Left kidney (tissue), 1 donor: ENCODE measurements at regions not wholly inside any gene's neighbourhood (a gene's known extent, or its start where the extent isn't known, plus 50 kb on each side); places are given as distances from the start of the nearest gene placed in this dataset.

ENCODE experiments used
- DNase-seq: peaks from one replicate; pipeline ENCODE4 v3.0.0-alpha.2; 2013

DNA sequence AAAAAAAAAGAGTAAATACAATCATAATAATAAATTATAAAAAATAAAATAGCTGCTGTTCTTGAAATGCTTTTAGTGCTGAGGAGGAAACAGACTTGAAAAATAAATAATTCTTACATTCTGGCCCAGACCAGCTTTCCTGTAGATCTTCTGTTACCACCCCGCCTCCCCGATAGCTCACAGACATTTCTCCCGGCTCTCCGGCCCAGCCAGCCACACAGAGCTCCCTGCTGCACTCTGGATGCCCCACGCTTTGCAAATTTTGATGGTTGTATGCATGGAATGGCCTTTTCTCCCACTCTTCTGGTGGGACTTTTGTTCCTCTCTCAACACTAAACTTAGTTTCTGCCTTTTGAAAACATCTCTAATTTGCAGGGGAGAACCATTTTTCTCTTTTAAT, 249.3 kb downstream of the ATP23 start:
- DNase-seq = no peak

DNA sequence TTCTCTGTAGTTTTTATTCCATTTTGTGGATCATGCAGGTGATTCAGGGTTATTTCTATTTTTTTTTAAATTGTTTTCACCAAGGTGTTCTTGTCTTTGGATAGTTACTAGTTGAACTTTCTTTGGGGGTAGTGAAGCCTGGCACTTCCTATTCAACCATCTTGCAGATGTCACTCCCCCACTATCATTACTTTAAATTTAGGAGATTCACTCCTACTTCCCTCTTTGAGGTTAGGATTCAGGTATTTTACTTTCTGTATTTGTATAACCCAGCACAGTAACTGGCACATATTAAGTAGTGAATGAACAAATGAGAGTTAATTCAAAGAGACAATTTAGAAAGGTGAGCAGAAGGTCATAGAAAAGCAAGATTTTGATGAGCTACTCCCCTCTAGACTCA, 255.6 kb downstream of the ATP23 start:
- DNase-seq = no peak

DNA sequence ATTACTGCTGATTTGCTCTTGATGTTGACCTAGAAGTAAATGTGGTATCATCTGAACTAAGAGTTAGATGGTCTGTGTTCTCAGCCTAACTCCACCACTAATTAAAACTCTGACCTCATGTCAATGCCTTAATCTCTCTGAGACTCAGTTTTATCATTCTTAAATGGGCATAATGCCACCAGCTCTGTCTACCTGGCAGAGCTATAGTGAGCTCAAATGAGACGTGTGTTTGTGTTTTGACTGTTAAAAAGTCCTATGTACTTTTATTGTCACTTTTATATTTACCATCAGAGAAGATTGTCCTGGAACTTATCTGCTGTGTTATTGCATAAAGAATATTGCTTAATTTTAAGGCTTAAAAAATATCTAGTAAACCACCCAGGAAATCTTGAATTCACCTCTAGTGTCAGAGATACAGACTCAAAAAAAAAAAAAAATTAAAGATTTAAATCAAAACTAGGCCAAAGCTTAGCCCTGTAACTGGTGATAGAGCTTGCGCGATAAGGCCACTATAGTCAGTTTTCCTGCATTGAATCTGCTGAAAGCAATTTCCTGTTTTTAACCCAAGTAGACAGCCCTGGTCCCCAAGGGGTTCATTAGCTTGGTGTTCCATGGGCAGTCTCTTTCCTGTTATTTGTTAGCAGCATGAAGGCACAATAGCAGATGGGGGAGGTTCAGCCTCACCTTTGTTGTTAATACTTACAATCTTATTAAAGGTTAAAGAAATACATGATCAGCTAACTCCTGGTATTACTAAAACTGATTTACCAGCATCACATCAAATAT, 261.8 kb downstream of the ATP23 start:
- DNase-seq = no peak

DNA sequence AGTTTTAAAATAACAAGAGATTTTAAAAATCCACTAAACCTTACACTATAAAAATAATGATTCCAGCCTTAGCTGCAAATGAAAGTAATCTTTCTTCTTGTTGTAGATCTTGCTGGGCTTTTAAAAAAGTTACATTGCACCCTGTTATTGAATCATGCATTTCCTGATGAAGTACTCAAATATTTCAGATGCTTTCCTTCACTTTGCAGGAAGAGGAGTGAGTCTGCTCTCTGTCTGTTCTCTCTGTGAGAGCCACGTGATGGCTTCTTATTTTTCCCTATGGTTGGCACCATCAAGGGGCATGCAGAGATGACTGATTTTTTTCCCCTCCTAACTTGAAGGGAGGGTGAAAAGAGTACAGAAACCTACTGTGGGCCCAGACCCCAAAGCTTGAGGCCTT, 262.7 kb downstream of the ATP23 start:
- no peak for DNase-seq

DNA sequence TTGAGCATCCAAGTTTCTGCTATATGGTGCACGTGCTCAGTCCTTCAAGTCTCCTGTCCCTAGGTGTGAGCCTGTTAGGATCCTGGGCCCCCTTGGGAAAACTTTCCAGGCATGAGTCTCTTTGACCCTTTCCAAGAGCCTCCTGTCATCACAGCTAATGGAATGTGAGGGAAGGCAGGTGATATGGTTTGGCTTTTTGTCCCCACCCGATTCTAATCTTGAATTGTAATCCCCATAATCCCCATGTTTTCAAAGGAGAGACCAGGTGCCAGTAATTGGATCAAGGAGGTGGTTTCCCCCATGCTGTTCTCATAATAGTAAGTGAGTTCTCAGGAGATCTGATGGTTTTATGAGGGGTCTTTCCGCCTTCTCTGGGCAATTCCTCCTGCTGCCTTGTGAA, 265.5 kb downstream of the ATP23 start:
- no peak for DNase-seq

DNA sequence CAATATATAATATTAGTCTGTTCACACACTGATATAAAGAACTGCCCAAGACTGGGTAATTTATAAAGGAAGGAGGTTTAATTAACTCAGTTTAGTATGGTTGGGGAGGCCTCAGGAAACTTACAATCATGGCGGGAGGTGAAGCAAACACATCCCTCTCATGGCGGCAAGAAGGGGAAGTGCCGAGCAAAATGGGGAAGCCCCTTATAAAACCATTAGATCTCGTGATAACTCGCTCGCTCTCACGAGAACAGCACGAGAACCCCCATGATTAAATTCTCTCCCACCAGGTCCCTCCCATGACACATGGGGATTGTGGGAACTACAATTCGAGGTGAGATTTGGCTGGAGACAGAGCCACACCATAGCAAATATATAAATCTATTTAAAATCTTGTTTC, 269.8 kb downstream of the ATP23 start:
- DNase-seq = no peak

DNA sequence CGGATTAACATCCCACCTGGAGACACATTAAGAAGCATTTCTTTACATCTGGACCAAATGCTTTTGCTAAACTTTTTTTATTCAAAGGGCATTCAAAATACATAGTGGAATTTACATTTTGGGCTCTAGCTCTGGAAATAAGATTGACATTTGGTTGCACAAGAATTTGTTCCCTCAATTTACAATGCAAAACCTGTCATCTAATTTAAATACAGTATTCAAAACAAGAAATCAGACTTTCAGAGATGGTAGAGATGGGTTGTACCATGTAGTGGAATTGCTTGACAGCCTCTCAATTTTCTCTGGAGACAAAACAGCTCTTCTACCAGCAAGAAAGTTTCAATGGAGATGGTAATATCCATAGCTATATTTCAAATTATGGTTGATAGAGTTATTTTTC, 275.8 kb downstream of the ATP23 start:
- DNase-seq = no peak

DNA sequence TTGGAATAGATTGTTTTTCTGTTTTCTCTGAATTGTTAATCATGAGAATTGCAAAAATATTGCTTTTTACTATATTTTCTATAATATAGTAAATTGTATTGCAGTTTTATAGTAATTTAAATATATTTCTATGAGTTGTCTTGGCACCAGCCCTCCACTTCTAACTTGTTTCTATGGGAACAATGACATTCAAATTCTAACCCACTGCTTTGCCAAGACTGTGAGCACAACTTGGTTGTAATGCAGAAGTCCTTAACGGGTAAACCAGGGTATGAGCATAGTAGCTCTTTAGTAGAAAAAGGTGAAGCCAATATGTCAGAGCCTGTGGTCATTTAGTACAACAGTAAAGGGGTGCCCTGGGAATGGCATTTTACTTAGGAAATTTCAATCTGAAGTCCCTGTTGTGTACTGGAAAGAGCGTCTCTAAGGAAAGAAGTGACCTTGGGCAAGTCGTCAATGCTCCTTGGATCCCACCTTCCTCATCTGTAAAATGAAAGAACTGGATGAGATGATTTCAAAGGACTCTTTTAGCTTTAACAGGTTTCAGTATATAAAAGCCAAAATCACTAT, 283.3 kb downstream of the ATP23 start:
- no peak for DNase-seq

DNA sequence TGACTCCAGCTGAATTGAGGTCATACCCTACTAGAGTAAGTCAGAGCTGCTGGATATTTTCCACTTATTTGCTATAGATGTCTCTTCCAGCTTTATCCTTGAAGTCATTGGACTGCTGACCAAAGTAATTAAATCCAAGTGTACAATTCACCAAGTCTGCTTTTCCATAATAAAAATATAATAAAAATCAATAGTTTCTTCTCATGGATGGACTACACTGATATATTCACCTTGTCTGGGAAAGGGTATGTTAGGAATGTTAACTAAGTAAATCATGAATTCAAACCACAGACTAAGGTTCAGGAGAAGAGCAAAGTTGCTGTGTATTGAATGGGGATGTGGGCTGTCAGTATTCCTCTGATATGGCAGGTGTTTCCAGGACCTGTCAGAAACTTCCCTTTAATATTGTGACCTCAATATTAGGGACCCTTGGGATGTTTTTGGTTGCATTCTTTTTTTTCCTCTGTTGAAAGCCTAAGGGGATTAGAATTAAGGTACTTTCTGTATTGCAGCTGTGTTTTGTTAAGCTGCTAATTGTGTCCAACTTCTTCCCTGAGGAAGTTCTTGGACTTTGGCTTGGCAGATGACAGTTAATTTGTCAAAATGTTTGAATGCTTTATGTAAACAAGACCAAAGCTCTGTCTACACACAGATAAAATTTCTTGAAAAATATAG, 284.0 kb downstream of the ATP23 start:
- no peak for DNase-seq

DNA sequence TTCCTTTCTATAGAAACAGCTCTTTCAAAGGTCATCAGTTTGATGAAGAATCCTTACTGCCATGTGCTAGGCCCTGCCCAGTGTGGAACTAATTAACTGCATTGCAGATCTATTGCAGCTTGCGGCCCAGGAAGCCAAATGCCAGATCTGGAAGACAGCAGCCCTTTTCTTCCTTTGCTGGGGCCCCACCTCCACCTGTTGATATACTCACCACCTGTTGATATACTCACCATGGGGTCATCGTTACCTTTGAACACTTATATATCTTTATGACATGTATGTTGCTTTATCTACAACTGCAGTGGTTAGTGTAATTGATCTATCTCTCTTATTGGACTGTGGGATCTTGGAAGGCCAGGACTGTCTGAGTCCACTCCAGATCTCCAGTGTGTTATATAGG, 292.5 kb downstream of the ATP23 start:
- no peak for DNase-seq

DNA sequence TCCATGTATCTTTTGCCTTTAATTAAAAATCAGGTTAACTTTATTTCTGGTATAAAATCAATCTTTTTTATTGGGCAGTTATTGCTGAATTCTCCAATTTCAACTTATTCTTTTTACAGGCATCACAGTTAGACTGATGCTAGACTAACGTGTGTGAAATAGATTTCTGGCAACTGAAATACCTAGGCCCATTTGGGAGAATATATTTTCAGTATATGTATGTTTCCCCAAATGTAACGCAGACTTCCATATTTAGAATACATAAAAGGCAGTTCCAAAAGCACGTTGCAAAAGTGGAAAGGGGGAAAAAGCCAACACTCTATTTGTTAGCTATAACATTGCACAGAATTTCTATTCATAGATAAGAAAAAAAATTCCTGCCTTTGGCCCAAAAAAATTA, 297.0 kb downstream of the ATP23 start:
- DNase-seq = no peak

DNA sequence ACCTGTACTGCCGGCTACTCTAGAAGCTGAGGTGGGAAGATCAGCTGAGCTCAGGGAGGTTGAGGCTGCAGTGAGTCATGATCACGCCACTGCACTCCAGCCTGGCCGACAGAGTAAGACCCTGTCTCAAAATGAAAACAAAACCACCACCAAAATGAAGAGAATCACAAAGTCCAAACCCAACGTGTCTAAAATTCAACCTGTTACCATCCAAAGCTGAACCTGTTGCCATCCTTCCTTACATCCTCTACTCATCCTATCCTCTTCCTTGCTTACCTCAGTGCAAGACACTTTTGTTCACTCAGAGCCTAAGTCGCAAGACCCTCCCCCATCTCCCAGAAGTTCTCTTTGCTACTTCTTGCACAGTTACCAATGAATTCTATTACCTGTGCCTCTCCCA, 299.7 kb downstream of the ATP23 start:
- DNase-seq = no peak

DNA sequence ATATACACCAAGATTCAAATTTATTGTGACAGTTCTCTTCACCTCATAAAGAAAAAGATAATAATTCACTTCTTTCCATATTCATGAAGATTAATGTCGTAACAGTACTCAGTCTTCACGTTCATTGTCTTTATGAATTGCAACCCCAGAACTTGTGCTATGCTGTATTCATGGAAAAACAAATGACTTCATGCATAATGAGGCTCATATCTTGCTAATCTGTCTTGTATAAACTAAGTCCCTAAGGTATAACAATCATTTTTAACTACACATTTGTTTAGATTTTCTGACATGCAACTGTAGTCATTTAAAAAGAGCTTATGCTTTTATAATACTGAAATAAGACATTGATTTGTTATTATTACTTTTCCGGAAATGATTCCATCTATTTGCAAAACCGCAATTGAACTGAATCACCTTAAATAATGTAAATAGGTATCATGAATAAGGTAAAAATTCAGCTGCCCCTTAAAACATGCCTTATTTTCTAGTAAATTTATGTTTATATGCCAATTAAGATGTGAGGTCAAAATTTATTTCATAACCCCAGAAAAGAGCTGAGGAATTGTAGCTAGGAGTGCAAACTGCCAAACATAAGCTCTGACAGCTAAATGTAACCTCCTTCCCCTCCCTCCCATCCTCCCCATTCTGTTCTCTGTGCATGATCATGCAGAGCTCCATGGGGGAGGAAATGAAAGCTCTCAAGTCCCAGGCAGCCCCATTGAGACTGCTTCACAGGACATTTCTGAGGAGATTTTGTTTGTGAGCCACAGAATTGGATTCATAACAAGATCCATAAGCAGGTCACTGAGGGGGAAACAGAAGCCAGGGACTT, 301.6 kb downstream of the ATP23 start:
- no peak for DNase-seq

DNA sequence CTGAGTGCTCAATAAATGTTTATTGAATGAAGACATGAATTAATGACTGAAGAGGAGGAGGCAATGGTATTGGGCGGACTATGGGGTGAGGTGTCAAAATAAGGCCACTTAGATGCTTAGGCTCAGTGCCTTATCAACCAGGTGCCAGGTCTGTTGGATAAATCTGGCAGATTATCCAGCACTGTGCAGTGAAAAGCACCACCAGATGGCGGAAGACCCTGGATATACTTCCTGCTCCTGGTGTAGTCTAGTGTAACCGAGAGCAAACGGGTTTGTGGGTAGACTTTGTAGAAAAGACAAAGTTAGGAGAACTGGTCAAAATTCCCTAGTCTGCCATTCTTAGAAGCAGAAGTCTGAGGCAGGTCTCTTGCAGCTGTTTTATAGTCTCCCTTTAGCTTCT, 306.3 kb downstream of the ATP23 start:
- DNase-seq = no peak

DNA sequence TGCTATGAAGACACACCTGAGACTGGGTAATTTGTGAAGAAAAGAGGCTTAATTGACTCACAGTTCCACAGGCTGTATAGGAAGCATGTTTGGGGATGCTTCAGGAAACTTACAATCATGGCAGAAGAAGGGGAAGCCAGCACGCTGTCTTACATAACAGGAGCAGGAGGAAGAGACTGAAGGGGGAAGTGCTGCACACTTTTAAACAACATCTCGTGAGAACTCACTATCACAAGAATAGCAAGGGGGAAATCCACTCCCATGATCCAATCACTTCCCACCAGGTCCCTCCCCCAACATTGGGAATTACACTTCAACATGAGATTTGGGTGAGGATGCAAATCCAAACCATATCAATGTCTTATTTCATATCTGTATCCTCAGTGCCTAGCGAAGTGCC, 307.2 kb downstream of the ATP23 start:
- DNase-seq = no peak

DNA sequence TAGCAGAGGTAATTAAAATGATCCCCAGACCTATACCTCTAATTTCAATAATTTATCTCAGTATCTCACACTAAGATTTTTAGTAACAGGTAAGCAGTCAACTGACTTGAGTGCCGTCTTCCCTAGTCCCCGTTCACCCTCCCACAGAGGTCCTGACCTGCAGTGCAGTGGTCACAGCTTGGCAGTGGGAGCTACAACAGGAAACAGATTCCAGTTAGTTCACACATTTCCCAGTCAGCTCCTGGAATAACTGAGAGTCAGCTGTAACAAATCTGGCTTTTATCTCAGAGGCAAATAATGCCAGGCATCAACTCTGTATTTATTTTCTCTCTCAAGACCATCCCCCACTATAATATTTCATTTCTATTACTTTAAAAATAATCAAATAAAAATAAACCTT, 308.2 kb downstream of the ATP23 start:
- DNase-seq = no peak

DNA sequence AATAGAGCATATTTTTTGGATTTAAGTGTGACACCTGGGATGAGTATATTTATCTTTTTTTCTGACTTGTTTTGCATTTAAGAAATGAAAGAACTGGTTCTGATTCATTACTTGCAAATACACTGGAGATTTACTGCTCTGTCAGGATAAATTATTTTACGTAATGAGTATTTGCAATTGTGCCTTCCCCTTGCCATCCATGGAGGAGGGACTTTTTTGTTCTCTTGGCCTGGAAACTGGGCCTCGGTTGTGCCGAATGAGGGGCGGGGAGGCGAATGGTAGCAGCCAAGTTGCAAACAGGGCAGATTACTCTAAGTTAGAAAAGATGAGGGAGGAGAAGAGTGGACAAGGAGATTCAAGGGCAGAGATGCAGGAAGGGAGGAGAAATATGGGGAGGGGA, 308.7 kb downstream of the ATP23 start:
- DNase-seq = no peak

DNA sequence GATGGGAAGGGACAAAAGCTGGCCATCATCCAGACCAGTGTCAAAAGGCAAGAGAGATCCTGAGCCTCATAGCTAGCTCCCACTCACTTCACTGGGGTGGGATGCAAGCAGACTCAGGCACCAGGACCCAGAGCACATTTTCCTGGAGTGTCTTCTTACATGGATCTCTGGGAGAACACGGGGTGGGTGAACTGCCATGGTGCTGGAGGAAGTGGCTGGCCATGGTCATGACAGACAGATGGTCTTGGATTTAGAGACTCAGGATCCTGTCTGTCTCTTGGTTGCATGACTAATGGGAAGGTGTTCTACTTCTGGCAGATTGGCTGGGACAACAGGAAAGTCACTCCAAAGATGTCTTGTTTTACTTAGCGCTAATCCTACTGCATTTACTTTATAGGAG, 311.5 kb downstream of the ATP23 start:
- DNase-seq = no peak

DNA sequence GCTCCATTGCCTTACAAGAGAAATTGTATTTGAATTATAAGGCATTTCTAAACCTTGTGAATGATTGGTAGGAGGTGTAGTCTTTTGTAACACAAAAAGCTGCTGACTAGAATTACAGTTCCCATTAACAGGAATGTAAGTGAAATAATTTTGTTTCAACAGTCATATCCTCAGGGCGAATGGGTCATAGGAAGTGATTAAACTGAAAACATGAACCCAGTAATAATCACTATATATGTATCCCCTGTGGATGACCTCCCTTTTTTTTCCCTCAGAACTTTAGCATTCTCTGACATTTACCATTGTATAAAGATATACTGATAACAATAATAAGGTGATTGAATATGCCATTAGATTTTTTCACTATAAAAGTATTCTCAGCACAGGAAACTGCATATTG, 312.3 kb downstream of the ATP23 start:
- no peak for DNase-seq

DNA sequence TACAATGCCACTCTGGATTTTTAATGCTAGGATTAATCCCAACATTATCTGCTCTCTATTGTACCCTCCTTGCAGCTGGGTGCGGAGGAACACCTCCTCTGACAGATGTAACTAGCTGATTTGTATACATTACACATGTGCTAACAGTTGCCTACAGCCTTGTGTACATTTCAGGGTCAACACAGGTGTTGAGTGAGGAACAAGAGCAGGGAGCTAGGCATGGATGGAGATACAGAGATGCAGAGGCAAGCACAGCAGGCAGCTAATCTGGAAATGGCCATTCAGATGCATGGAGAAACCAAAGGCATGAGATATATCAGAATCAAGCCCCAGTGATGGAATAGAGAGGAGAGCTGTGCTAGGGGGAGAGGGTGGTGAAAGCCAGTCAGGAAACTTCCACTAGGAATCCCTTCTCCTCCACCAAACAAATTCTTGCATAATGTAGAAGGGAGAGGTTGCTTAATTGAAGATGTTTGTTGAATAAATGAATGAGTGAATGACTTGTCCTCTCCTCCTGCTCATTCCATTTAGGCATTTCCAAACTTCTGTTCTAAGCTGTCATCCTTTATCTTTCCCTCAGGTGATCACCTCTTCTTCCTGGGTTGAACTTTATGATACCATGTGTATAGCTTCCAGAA, 313.2 kb downstream of the ATP23 start:
- no peak for DNase-seq

DNA sequence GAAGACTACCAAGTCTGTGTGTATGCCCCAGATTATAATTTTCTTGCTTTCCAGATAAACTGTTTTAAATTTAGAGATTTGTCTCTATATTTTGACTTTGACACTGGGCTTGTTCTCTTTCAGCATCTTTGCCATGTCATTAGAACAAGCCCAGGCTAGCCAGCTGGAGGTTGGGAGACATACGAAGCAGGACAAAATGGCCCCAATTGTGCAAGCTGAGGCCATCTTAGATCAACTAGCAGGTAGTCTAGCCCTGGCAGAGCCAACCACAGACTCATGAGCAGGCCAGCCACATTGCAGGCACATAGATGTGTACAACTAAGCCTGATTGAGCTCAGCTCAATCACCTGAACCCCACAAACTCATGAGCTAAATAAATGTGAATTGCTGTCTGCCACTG, 321.4 kb downstream of the ATP23 start:
- DNase-seq = no peak

DNA sequence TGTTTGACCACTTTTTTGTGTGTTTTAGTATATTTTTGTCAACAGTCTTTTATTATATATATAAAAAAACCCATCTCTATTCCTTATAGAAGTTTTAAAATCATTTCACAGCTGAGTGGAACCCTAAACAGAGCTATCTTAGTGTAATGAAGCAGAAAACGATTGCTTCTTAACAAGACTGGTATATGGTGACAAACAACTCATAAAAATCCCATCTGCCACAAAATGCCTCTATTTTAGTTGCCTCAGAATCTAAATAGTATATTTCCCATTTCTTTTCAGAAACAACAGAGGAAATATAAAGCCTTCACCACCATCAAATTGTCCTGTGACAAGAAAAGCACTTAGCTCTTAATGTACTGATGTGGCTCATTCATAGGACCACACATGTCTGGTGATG, 322.4 kb downstream of the ATP23 start:
- no peak for DNase-seq
